Activated CD8-positive, alpha-beta T cell treated with anti-CD3 and anti-CD28 coated beads, Interleukin-2, amount 10 ng/mL, durations not matched to agents 7 days and 5 days (primary cell): ENCODE measurements at regions not wholly inside any gene's neighbourhood (a gene's known extent, or its start where the extent isn't known, plus 50 kb on each side); places are given as distances from the start of the nearest gene placed in this dataset.
"Not testable (repeated sequence)": the region's sequence is repeated elsewhere in the genome, so short reads cannot be mapped to it uniquely, and the experiment has no call there.

ENCODE experiments used
- ATAC-seq: fragments of 150-1000 bp; cut with Tn5 transposase; one replicate; pipeline ENCODE4 v1.10.0; 2021; ENCODE audit warnings: moderate library complexity
- CTCF ChIA-PET: fragments of 350-600 bp; sonication (Branson Sonifier 250); formaldehyde crosslinking; loops from one replicate; lab custom pipeline; 2021; ENCODE audit warnings: antibody characterized with exemption; lab: Charles Lee
- POLR2A ChIA-PET: fragments of 350-600 bp; sonication (Branson Sonifier 250); formaldehyde crosslinking; loops from one replicate; lab custom pipeline; 2021; ENCODE audit warnings: antibody characterized with exemption; lab: Charles Lee
- DNase-seq: peaks from one replicate; pipeline ENCODE4 v3.0.0-alpha.2; 2020
- H3K27ac Mint-ChIP-seq: one replicate; pipeline ENCODE4 v1.8.0; 2021; ENCODE audit warnings: mild to moderate bottlenecking, mixed read lengths
- H3K27me3 Mint-ChIP-seq: one replicate; pipeline ENCODE4 v1.8.0; 2021; ENCODE audit warnings: low read depth, mixed read lengths
- H3K36me3 Mint-ChIP-seq: one replicate; pipeline ENCODE4 v1.8.0; 2021; ENCODE audit warnings: low read depth, mixed read lengths
- H3K4me1 Mint-ChIP-seq: one replicate; pipeline ENCODE4 v1.8.0; 2021; ENCODE audit warnings: low read depth, mixed read lengths
- H3K4me3 Mint-ChIP-seq: one replicate; pipeline ENCODE4 v1.8.0; 2021; ENCODE audit warnings: mild to moderate bottlenecking, mixed read lengths
- H3K9me3 Mint-ChIP-seq: one replicate; pipeline ENCODE4 v1.8.0; 2022; ENCODE audit warnings: mixed read lengths; ENCODE audit not compliant: insufficient read depth

DNA sequence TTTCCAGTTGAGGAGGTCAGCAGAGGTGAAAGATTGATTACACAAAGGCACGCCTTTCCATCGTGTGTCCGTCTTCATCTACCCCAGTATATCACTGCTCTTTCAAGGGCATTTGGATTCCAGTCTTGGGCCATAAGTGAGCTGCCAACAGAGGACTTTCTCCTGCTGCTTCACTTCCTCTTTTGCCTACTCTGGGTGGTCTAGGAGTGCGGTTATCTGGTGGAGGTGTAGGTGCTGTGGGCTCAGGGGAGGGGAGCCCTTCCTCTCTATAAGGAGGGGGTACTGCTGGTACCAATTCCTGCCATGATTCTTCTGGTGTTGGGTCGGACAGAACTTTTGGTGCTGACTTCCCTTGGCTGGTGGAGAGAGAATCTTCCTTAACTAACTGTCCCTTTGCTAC is 83.1 kb upstream of the VEPH1 start:
- H3K36me3 Mint-ChIP-seq = no peaks in the 10 kb centered on the region
- CTCF ChIA-PET = no interaction called here
- DNase-seq (no peak), ATAC-seq (no peak)
- POLR2A ChIA-PET = no interaction called here
- no peaks in the 10 kb centered on the region for H3K4me1 Mint-ChIP-seq
- peaks cover 2% of the 10 kb centered on the region for H3K27me3 Mint-ChIP-seq
- H3K27ac Mint-ChIP-seq = no peak overlapping the region
- no peak overlapping the region for H3K4me3 Mint-ChIP-seq
- no peaks in the 10 kb centered on the region for H3K9me3 Mint-ChIP-seq

DNA sequence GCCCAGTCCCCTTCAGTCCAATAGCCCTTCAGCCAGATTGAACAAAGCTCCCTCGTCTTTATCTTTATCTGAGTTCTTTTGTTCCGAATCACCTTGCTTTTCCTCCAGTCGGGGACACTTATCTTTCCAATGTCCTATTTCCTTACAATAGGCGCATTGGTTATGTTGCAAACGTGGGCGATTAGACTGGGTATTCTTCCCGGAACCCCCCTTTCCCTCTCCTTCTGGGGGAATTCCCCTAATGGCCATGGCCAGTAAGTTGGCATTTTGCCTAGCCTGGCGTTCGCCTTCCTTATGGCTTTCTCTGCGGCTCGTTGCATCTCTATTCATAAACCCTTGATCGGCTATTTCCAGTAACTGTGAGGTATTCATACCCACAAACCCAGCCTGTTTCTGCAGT is 82.2 kb upstream of the VEPH1 start:
- no peak for ATAC-seq

DNA sequence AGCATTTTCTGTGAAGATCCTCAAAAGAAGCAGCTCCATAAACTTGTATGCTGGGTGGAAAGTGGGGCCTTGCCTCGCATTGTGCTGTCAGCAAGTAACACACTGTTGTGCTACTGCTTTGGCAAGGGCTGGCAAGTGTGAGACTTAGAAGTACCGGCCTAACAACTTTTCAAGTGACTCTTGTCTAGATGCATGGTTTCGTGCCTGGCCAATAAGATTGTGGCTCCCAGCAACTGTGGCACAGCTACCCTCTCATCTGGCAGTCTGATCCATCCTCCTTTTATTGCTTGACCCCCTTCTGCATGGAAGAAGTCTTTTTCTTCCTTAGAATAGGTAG is 79.4 kb upstream of the VEPH1 start:
- ATAC-seq (no peak), DNase-seq (no peak)
- no peaks in the 10 kb centered on the region for H3K27me3 Mint-ChIP-seq
- POLR2A ChIA-PET = no interaction called here
- H3K27ac Mint-ChIP-seq = no peak overlapping the region
- H3K36me3 Mint-ChIP-seq = no peaks in the 10 kb centered on the region
- H3K9me3 Mint-ChIP-seq = no peaks in the 10 kb centered on the region
- CTCF ChIA-PET = interaction anchor here (1.4 kb wide), 1 partner anchor 10 kb away, joined by 6 read pairs; no protein-coding TSS in a partner anchor
- no peak overlapping the region for H3K4me3 Mint-ChIP-seq
- no peaks in the 10 kb centered on the region for H3K4me1 Mint-ChIP-seq

More for the DNA sequence above, 82.2 kb upstream of the VEPH1 start:
- Mint-ChIP-seq H3K4me1 (no peaks in the 10 kb centered on the region), H3K27me3 (no peaks in the 10 kb centered on the region), H3K27ac (no peak overlapping the region), H3K36me3 (no peaks in the 10 kb centered on the region), H3K9me3 (no peaks in the 10 kb centered on the region), H3K4me3 (no peak overlapping the region)
- no peak for DNase-seq
- POLR2A ChIA-PET = no interaction called here
- CTCF ChIA-PET = interaction anchor here (1.1 kb wide), 1 partner anchor 12 kb away, joined by 5 read pairs; no protein-coding TSS in a partner anchor

DNA sequence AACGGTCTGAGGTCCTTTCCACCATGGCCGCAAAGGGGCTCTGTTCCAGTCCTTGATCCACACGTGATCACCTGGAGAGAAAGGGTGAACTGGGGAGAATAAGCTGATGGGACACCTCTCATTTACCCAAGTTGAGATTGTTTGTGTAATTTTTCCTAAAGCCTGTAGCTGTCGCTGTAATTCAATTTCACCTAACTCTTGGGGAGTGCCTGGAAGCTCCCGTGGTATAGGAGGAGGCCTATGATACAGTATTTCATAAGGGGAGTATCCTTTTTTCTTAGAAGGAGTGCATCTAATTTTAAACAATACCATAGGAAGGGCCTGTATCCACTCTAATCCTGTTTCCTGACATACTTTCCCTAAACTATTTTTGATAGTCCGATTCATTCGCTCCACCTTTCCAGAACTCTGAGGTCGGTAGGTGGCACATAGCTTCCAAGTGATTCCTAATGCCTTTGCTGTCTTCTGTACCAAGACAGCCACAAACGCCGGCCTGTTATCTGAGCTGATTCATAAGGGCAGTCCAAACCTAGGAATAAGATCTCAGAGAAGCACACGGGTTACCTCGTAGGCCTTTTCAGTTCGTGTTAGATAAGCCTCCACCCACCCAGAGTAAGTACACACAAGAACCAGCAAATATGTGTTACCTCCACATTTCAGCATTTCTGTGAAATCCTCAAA is 78.9 kb upstream of the VEPH1 start:
- H3K4me3 Mint-ChIP-seq, ATAC-seq: not testable (repeated sequence)
- CTCF ChIA-PET = interaction anchor here (1.4 kb wide), 1 partner anchor 9 kb away, joined by 6 read pairs; no protein-coding TSS in a partner anchor

DNA sequence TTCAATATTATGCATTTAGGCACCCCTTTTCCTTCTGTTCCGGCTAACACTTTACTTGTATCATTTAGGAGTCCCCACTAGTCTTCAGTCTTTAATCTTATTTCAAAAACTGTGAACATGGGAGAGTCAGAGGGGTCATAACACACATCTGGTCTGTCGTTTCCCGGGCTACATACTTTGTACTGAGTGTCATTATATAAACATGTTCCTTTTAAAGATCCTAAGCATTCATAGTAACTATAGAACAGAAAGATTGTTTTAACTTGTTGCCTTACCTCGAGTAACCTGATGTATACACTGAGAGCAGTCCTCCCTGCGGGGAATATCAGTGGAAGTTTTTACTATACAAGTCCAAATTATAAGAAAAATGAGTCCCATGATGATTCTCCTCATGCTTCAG is 78.2 kb upstream of the VEPH1 start:
- POLR2A ChIA-PET = no interaction called here
- CTCF ChIA-PET = interaction anchor here (1.4 kb wide), 1 partner anchor 9 kb away, joined by 6 read pairs; no protein-coding TSS in a partner anchor
- DNase-seq = no peak
- no peaks in the 10 kb centered on the region for H3K36me3 Mint-ChIP-seq
- H3K27ac Mint-ChIP-seq = no peak overlapping the region
- no peak for ATAC-seq
- no peaks in the 10 kb centered on the region for H3K27me3 Mint-ChIP-seq
- H3K4me1 Mint-ChIP-seq = no peaks in the 10 kb centered on the region
- H3K4me3 Mint-ChIP-seq = no peak overlapping the region
- H3K9me3 Mint-ChIP-seq = no peaks in the 10 kb centered on the region

More for the DNA sequence above, 78.9 kb upstream of the VEPH1 start:
- H3K36me3 Mint-ChIP-seq, H3K27ac Mint-ChIP-seq, H3K4me1 Mint-ChIP-seq, H3K9me3 Mint-ChIP-seq, DNase-seq, POLR2A ChIA-PET, H3K27me3 Mint-ChIP-seq: not testable (repeated sequence)

DNA sequence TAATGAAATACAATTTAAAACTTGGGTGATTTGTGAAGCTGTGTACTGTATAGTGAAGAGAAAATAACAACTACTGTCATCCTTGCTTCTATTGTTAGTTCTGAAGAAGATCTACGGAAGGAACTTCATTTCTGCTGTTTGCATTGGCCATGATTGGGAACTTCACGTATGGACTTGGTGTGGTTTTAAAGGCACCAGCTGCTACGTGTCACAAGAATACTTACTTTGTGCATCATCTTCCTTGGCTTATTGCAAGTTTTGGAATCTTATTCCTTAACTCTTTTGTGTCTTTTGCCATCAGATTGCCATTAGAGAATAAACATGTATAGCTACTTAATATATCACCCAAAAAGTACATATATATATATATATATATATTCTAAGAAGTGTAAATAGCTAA is 75.0 kb upstream of the VEPH1 start:
- POLR2A ChIA-PET = no interaction called here

DNA sequence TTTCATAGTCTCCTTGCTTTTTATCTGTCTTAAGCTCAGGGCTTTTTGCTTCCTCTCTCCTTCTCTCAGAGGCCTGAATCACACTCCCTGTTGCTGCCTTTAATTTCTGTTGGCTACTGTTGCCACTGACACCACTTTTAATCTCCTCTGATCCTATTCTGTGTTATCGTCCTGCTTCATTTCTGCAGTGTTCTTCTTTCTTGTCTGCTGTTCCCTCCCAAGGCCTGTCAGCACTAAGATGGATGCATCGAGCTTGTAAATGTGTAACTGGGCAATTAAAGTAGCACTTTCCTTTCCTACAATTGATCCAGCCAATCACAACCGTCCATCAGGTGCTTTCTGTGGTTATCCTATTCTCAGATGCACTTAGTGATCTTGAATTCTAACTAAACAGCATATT is 71.3 kb upstream of the VEPH1 start:
- H3K36me3 Mint-ChIP-seq = no peaks in the 10 kb centered on the region
- H3K27ac Mint-ChIP-seq = no peak overlapping the region
- peaks cover 5% of the 10 kb centered on the region for H3K27me3 Mint-ChIP-seq
- H3K4me3 Mint-ChIP-seq = no peak overlapping the region
- no peaks in the 10 kb centered on the region for H3K4me1 Mint-ChIP-seq
- ATAC-seq (no peak), DNase-seq (no peak)
- POLR2A ChIA-PET = no interaction called here
- no peaks in the 10 kb centered on the region for H3K9me3 Mint-ChIP-seq
- CTCF ChIA-PET = interaction anchor here (1.1 to 3.4 kb wide), 2 partner anchors 42 to 45 kb away, joined by 4 to 77 read pairs; no protein-coding TSS in a partner anchor

More for the DNA sequence above, 75.0 kb upstream of the VEPH1 start:
- CTCF ChIA-PET = no interaction called here
- H3K27me3 Mint-ChIP-seq = peaks cover 3% of the 10 kb centered on the region
- no peak overlapping the region for H3K4me3 Mint-ChIP-seq
- H3K4me1 Mint-ChIP-seq = no peaks in the 10 kb centered on the region
- H3K27ac Mint-ChIP-seq = no peak overlapping the region
- H3K9me3 Mint-ChIP-seq = no peaks in the 10 kb centered on the region
- H3K36me3 Mint-ChIP-seq = no peaks in the 10 kb centered on the region
- DNase-seq (no peak), ATAC-seq (no peak)

DNA sequence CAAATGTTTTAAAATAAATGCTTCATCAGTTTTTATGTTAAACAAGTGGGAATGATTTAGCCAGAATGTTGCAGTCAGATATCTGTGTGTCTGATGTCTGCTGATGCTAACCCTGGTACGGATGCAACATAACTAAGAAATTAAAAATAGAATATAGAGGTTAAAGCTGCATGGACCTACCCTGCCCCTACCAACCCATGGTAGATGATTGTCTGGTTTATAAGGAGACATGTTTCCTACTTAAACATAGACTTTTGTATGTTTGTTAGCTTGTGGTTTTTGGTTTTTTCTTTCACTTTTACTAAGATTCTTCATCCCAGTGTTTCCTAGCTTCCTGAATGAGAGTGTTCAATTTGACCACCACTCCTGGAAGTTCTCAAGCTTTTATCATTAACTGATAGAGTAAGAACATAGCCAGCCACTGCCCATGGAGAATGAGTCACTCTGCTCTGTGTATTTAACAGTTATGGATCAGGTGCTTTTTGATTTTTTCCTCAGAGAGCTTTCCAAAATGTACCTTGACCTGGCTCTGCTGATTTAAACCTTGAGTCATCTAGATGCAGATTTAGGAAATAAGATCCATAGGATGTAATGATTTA is 70.7 kb upstream of the VEPH1 start:
- ChIA-PET POLR2A (no interaction called here), CTCF (interaction anchor here (1.1 to 3.4 kb wide), 5 partner anchors 11 to 44 kb away, joined by 4 to 77 read pairs (median 6); no protein-coding TSS in a partner anchor)
- H3K27me3 Mint-ChIP-seq = peaks cover 5% of the 10 kb centered on the region
- DNase-seq = no peak
- no peaks in the 10 kb centered on the region for H3K4me1 Mint-ChIP-seq
- no peak for ATAC-seq
- H3K9me3 Mint-ChIP-seq = no peaks in the 10 kb centered on the region
- no peak overlapping the region for H3K4me3 Mint-ChIP-seq
- H3K36me3 Mint-ChIP-seq = no peaks in the 10 kb centered on the region
- no peak overlapping the region for H3K27ac Mint-ChIP-seq

DNA sequence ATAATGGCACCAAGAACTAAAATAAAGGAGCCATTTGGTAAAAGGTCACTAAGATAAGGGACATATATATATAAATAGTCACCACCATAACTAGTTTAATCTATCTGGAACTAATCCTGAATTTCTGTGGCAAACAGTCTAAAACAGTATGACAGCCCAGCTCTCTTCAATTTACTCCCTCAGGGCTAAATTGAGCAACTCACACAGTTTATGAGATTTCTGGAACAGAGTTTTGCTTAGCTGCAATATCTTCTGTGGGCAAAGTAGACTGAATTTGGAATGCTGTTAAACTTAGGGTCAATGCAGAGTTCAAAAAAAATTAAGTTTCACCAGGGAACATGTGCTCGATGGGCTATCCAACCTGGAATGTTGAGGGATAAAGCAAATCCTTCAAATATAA is 70.1 kb upstream of the VEPH1 start:
- ATAC-seq = no peak
- no peak overlapping the region for H3K4me3 Mint-ChIP-seq
- CTCF ChIA-PET = interaction anchor here (0.6 to 3.4 kb wide), 13 partner anchors 9 to 77 kb away, joined by 3 to 77 read pairs (median 4); no protein-coding TSS in a partner anchor

DNA sequence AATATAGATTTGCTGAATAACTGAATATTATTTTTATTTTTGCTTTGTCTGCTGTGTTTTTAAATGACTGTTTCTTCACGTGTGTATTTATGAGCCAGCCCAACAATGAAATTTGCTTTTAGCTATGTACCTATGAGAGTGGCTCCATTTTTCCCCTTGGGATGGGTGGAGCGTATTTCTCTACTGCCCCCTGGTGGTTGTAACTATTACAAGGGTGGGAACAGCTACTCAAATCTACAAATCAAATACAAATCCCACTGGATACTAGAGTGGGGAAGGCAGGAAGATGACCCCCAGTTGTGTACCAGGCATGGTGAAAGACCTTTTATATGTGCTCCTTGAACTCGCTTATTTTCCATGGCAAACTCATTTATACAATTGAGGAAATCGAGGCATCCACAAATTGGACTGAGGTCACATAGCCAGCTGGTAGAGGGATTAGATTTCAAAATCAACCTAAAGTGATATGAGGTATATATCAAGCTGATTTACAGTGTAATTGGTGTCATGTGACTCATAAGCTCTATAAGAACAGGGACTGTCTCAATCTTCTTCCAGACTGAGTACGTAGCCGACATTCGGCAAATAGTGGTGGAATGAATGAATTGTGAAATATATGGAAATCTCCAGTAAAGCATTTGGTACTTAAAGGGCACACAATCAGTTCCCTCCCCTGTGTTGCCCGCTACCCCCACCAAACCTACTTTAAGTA is 69.5 kb upstream of the VEPH1 start:
- DNase-seq (peak; percentile 40), ATAC-seq (no peak)
- CTCF ChIA-PET = interaction anchor here (0.6 to 3.4 kb wide), 15 partner anchors 10 to 1050 kb away, joined by 3 to 77 read pairs (median 3); no protein-coding TSS in a partner anchor
- no peak overlapping the region for H3K27ac Mint-ChIP-seq
- H3K4me3 Mint-ChIP-seq = no peak overlapping the region
- no peaks in the 10 kb centered on the region for H3K9me3 Mint-ChIP-seq
- POLR2A ChIA-PET = no interaction called here
- H3K36me3 Mint-ChIP-seq = no peaks in the 10 kb centered on the region
- H3K4me1 Mint-ChIP-seq = no peaks in the 10 kb centered on the region
- H3K27me3 Mint-ChIP-seq = peaks cover 5% of the 10 kb centered on the region

More for the DNA sequence above, 70.1 kb upstream of the VEPH1 start:
- peaks cover 5% of the 10 kb centered on the region for H3K27me3 Mint-ChIP-seq
- POLR2A ChIA-PET = no interaction called here
- no peaks in the 10 kb centered on the region for H3K36me3 Mint-ChIP-seq
- DNase-seq = no peak
- H3K27ac Mint-ChIP-seq = no peak overlapping the region
- H3K9me3 Mint-ChIP-seq = no peaks in the 10 kb centered on the region
- H3K4me1 Mint-ChIP-seq = no peaks in the 10 kb centered on the region

DNA sequence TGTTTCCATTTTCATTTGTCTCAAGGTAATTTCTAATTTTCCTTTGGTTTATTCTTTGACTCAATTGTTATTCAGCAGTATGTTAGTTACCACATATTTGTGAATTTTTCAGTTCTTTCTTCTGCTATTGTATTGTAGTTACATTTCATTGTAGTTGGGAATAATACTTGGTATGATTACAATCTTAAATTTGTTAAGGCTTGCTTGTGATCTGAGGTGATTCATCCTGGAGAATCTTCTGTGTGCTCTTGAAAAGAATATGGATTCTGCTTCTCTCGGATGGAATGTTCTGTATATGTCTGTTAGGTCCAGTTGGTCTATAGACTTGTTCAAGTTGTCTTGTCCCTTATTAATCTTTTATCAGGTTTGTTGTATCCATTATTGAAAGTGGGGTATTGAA is 63.4 kb upstream of the VEPH1 start:
- ChIA-PET POLR2A (no interaction called here), CTCF (no interaction called here)

DNA sequence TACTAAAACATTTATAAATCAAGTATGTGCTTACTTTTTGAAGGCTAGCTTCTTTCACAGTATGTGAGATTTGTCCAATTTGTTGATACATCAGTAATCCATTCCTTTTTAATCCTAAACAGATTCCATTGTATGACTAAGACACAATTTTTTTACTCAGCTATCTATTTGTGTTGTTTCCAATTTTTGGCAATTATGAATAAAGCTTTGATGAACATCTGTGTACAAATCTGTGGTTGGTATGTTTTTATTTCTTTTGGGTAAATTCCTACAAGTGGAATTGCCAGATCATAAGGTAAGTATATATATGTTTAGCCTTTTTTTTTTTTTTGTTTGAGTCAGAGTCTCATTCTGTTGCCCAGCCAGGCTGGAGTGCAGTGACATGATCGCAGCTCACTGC is 56.2 kb upstream of the VEPH1 start:
- Mint-ChIP-seq H3K27me3 (peaks cover 2% of the 10 kb centered on the region), H3K27ac (no peak overlapping the region), H3K4me1 (no peaks in the 10 kb centered on the region), H3K36me3 (no peaks in the 10 kb centered on the region), H3K9me3 (no peaks in the 10 kb centered on the region), H3K4me3 (no peak overlapping the region)
- ChIA-PET POLR2A (no interaction called here), CTCF (no interaction called here)
- ATAC-seq = no peak
- DNase-seq = no peak

More for the DNA sequence above, 63.4 kb upstream of the VEPH1 start:
- H3K9me3 Mint-ChIP-seq = no peaks in the 10 kb centered on the region
- ATAC-seq (no peak), DNase-seq (no peak)
- H3K27ac Mint-ChIP-seq = no peak overlapping the region
- H3K4me1 Mint-ChIP-seq = no peaks in the 10 kb centered on the region
- H3K4me3 Mint-ChIP-seq = no peak overlapping the region
- H3K27me3 Mint-ChIP-seq = peaks cover 5% of the 10 kb centered on the region
- no peaks in the 10 kb centered on the region for H3K36me3 Mint-ChIP-seq
